GM12878 (cell line): ENCODE measurements at regions not wholly inside any gene's neighbourhood (a gene's known extent, or its start where the extent isn't known, plus 50 kb on each side); places are given as distances from the start of the nearest gene placed in this dataset.

Source experiments
- ATAC-seq: fragments of 200-7000 bp; cut with Tn5 transposase; 3 replicates; pipeline ENCODE4 v1.9.1; 2020; ENCODE audit warnings: mild to moderate bottlenecking, moderate library complexity
- BruUV-seq: library from RNA; stranded (reverse); fragments of 400-500 nt; replicated peaks from 2 replicates; lab custom pipeline; 2021; lab: Mats Ljungman, UMichigan
- CTCF ChIA-PET: fragments of 300-600 bp; sonication (Branson Sonifier 250); formaldehyde crosslinking; extraction: SDS; loops from one replicate; lab custom pipeline; 2021; ENCODE audit warnings: inconsistent platforms; lab: Yijun Ruan, JAX
- POLR2A ChIA-PET: fragments of 350-600 bp; formaldehyde crosslinking; extraction: SDS; loops from one replicate; lab custom pipeline; 2021; ENCODE audit warnings: inconsistent platforms; lab: Charles Lee
- RAD21 ChIA-PET: fragments of 300-600 bp; sonication (Branson Sonifier 250); formaldehyde crosslinking; loops from one replicate; lab custom pipeline; 2023; ENCODE audit warnings: antibody characterized with exemption; ENCODE audit not compliant: unreplicated experiment; lab: Charles Lee
- SMC1A ChIA-PET: fragments of 300-600 bp; sonication (Branson Sonifier 250); formaldehyde crosslinking; loops from one replicate; lab custom pipeline; 2023; ENCODE audit not compliant: unreplicated experiment, uncharacterized antibody; lab: Charles Lee
- DNase-seq: peaks from one replicate; pipeline ENCODE4 v3.0.0-alpha.2; 2011; ENCODE audit warnings: low read depth, low spot score
- FAIRE-seq: peaks from 3 replicates; lab custom pipeline; 2011; peaks lifted over from hg19 to GRCh38; lab: Jason Lieb, UNC
- H2AFZ ChIP-seq: 2 replicates; pipeline ENCODE4 v1.6.0; 2011; ENCODE audit warnings: low read depth, low read length, control low read depth; ENCODE audit not compliant: control insufficient read depth
- H3K27ac ChIP-seq: 2 replicates; pipeline ENCODE4 v1.5.1; 2011; ENCODE audit warnings: control low read depth; ENCODE audit not compliant: control insufficient read depth, insufficient read depth
- H3K27me3 ChIP-seq, 2 experiments: replicated peaks in 1 of 2; 2 replicates each; pipeline versions ENCODE4 v1.6.0 to v1.6.1; 2011; ENCODE audit warnings: low read length in 1 of 2; ENCODE audit not compliant: control insufficient read depth in 2 of 2, insufficient read depth in 2 of 2
- H3K36me3 ChIP-seq, 2 experiments: 2 replicates each; pipeline ENCODE4 v1.5.1; 2011; ENCODE audit warnings: low read length in 1 of 2; ENCODE audit not compliant: control insufficient read depth in 2 of 2, insufficient read depth in 2 of 2
- H3K4me1 ChIP-seq: 2 replicates; pipeline ENCODE4 v1.6.1; 2011; ENCODE audit warnings: mild to moderate bottlenecking, low read length, moderate library complexity, mixed read lengths; ENCODE audit not compliant: control insufficient read depth, insufficient read depth
- H3K4me2 ChIP-seq: 2 replicates; pipeline ENCODE4 v1.6.0; 2011; ENCODE audit warnings: control low read depth; ENCODE audit not compliant: control insufficient read depth, insufficient read depth
- H3K4me3 ChIP-seq: fragments of 200-600 bp; sonication (generic); 2 replicates; pipeline ENCODE4 v1.5.1; 2016
- H3K79me2 ChIP-seq: 2 replicates; pipeline ENCODE4 v1.6.0; 2011; ENCODE audit warnings: low read length; ENCODE audit not compliant: control insufficient read depth, insufficient read depth
- H3K9ac ChIP-seq: 2 replicates; pipeline ENCODE4 v1.8.0; 2011; ENCODE audit warnings: low read length, control low read depth, mixed read lengths; ENCODE audit not compliant: control insufficient read depth, insufficient read depth
- H3K9me3 ChIP-seq: replicated peaks from 3 replicates; pipeline ENCODE4 v1.5.1; 2011; ENCODE audit warnings: mild to moderate bottlenecking, low read length; ENCODE audit not compliant: control insufficient read depth, insufficient read depth
- H4K20me1 ChIP-seq: 2 replicates; pipeline ENCODE4 v1.6.0; 2011; ENCODE audit not compliant: control insufficient read depth, insufficient read depth
- BHLHE40 ChIP-seq, 2 experiments: fragments of 450-650 bp in 1 of 2; IDR thresholded peaks; 2 replicates each; pipeline ENCODE4 v1.6.1; 2011 to 2017; ENCODE audit warnings: low read depth in 2 of 2, borderline replicate concordance in 1 of 2, improper control_type of control experiment in 1 of 2, low read length in 1 of 2, mild to moderate bottlenecking in 1 of 2
- CHD1 ChIP-seq: IDR thresholded peaks from 2 replicates; pipeline ENCODE4 v1.6.1; 2012; ENCODE audit warnings: low read depth, low read length, improper control_type of control experiment
- CHD2 ChIP-seq: IDR thresholded peaks from 2 replicates; pipeline ENCODE4 v1.6.1; 2011; ENCODE audit warnings: low read depth, low read length, improper control_type of control experiment, borderline replicate concordance
- CHD4 ChIP-seq: fragments of 200-600 bp; sonication (generic); IDR thresholded peaks from 2 replicates; pipeline ENCODE4 v1.6.1; 2016; ENCODE audit warnings: mild to moderate bottlenecking
- IKZF1 ChIP-seq: fragments of 450-650 bp; conservative IDR thresholded peaks from 2 replicates; pipeline ENCODE4 v1.6.1; 2017; ENCODE audit warnings: antibody characterized with exemption, mild to moderate bottlenecking
- JUNB ChIP-seq: IDR thresholded peaks from 2 replicates; pipeline ENCODE4 v1.6.1; 2016; ENCODE audit warnings: antibody characterized with exemption, mild to moderate bottlenecking
- MYB ChIP-seq: fragments of 150-350 bp; IDR thresholded peaks from 2 replicates; pipeline ENCODE4 v1.6.1; 2014; ENCODE audit warnings: mild to moderate bottlenecking, low read depth, low read length, borderline replicate concordance
- NR2C2 ChIP-seq: IDR thresholded peaks from 2 replicates; pipeline ENCODE4 v1.6.1; 2011; ENCODE audit warnings: borderline replicate concordance, low read depth; ENCODE audit not compliant: control insufficient read depth, insufficient read length
- SMAD1 ChIP-seq: fragments of 450-650 bp; IDR thresholded peaks from 2 replicates; pipeline ENCODE4 v1.6.1; 2018; ENCODE audit warnings: mild to moderate bottlenecking, low read depth; ENCODE audit not compliant: partially characterized antibody
- SP1 ChIP-seq: IDR thresholded peaks from one replicate; pipeline ENCODE4 v1.6.1; 2011; ENCODE audit warnings: low read depth, low read length
- SPI1 ChIP-seq: IDR thresholded peaks from 2 replicates; pipeline ENCODE4 v1.6.1; 2011; ENCODE audit warnings: low read depth, mild to moderate bottlenecking, low read length, moderate library complexity, borderline replicate concordance; ENCODE audit not compliant: insufficient read depth
- TAF1 ChIP-seq: IDR thresholded peaks from 2 replicates; pipeline ENCODE4 v1.6.1; 2011; ENCODE audit warnings: mild to moderate bottlenecking, low read depth, low read length, borderline replicate concordance
- WGBS: methylation state at CpG from one replicate; pipeline ENCODE4 v1.1.6; 2016; ENCODE audit warnings: low lambda C conversion rate; ENCODE audit not compliant: insufficient replicate concordance, insufficient coverage; ENCODE audit errors: missing lambda C conversion rate; 5-methylcytosine and 5-hydroxymethylcytosine counted together
- in situ Hi-C: fragments of 300-500 bp; cut with MboI; formaldehyde crosslinking; loops from 9 replicates; pipeline ENCODE4 v1.14.3; 2018; ENCODE audit warnings: mixed read lengths
- intact Hi-C: fragments of 100-400 bp; cut with micrococcal nuclease; formaldehyde crosslinking; loops from one replicate; pipeline ENCODE4 v1.14.2; 2022; ENCODE audit not compliant: unreplicated experiment
- TF ChIP-seq, protein P1 (sequence below): fragments of 450-650 bp; formaldehyde crosslinking; IDR thresholded peaks from 2 replicates; pipeline ENCODE4 v1.4.0; 2020; ENCODE audit warnings: mild to moderate bottlenecking, moderate library complexity

DNA sequence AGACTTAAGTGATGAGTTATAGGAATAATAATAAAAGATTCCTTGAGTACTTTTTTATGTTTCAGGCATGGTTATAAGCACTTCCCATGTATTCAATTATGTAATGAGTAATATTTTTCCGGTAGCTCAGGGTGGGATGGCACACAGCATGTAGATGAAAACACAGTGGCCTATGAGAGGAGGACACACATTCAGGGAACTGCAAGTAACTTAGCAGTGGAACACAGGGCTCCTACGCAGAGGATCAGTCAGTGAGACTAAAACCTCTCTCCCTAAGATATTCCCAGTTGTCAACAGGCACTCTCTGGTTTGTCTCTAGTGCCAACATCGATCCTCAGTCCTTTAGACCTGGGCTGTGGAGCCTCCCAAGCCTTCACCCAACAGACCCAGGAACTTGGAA, 219.4 kb downstream of the DIO2 start:
- POLR2A ChIA-PET: no interaction called here
- no peaks in the 10 kb centered on the region for H3K27me3 ChIP-seq
- H3K79me2 ChIP-seq: no peaks in the 10 kb centered on the region
- no peak overlapping the region for H3K4me2 ChIP-seq
- TF ChIP-seq, protein P1, sequence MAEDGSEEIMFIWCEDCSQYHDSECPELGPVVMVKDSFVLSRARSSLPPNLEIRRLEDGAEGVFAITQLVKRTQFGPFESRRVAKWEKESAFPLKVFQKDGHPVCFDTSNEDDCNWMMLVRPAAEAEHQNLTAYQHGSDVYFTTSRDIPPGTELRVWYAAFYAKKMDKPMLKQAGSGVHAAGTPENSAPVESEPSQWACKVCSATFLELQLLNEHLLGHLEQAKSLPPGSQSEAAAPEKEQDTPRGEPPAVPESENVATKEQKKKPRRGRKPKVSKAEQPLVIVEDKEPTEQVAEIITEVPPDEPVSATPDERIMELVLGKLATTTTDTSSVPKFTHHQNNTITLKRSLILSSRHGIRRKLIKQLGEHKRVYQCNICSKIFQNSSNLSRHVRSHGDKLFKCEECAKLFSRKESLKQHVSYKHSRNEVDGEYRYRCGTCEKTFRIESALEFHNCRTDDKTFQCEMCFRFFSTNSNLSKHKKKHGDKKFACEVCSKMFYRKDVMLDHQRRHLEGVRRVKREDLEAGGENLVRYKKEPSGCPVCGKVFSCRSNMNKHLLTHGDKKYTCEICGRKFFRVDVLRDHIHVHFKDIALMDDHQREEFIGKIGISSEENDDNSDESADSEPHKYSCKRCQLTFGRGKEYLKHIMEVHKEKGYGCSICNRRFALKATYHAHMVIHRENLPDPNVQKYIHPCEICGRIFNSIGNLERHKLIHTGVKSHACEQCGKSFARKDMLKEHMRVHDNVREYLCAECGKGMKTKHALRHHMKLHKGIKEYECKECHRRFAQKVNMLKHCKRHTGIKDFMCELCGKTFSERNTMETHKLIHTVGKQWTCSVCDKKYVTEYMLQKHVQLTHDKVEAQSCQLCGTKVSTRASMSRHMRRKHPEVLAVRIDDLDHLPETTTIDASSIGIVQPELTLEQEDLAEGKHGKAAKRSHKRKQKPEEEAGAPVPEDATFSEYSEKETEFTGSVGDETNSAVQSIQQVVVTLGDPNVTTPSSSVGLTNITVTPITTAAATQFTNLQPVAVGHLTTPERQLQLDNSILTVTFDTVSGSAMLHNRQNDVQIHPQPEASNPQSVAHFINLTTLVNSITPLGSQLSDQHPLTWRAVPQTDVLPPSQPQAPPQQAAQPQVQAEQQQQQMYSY (CRISPR knock-in tag): no peak
- TF ChIP-seq NR2C2: no peak
- no peak for TF ChIP-seq CHD2
- no peak for TF ChIP-seq TAF1
- TF ChIP-seq SMAD1: no peak
- no peak for TF ChIP-seq SP1
- TF ChIP-seq BHLHE40 (IDR thresholded peaks at IDR 0.05; ENCODE audit: borderline replicate concordance in 1 of 2, low read depth in 2 of 2, low read length in 1 of 2): no peak
- no peak for TF ChIP-seq SPI1
- TF ChIP-seq CHD1: no peak
- TF ChIP-seq IKZF1: no peak
- TF ChIP-seq CHD4: no peak
- TF ChIP-seq MYB: no peak
- TF ChIP-seq JUNB: no peak
- RAD21 ChIA-PET: no interaction called here
- SMC1A ChIA-PET: no interaction called here
- H3K9me3 ChIP-seq: no peaks in the 10 kb centered on the region
- H3K9ac ChIP-seq: no peak overlapping the region
- H3K4me1 ChIP-seq: no peaks in the 10 kb centered on the region
- no peak for DNase-seq
- no peaks in the 10 kb centered on the region for H4K20me1 ChIP-seq
- ATAC-seq: no peak
- H3K27ac ChIP-seq: no peak overlapping the region
- H3K36me3 ChIP-seq: no peaks in the 10 kb centered on the region
- CTCF ChIA-PET: no interaction called here
- BruUV-seq: no TSS peak
- 21% methylated on average over 3 of the region's 3 CpGs for WGBS
- H2AFZ ChIP-seq: no peak overlapping the region
- H3K4me3 ChIP-seq: no peak overlapping the region
- FAIRE-seq: no peak
- in situ Hi-C loops (no loop called here), intact Hi-C loops (no loop called here)
